ENCODE measurements at regions not wholly inside any gene's neighbourhood (a gene's known extent, or its start where the extent isn't known, plus 50 kb on each side); places are given as distances from the start of the nearest gene placed in this dataset.

- no peak overlapping the region for H3K27ac ChIP-seq
- 85 to 91% methylated on average over 4 of the region's 4 CpGs for WGBS, 2 donors
- H3K27me3 ChIP-seq = no peaks in the 10 kb centered on the region
- ATAC-seq (ENCODE audit: low FRiP score in 2 of 2) (no peak), DNase-seq (no peak)
- no peak for TF ChIP-seq POLR2A (IDR thresholded peaks at IDR 0.05)
- TF ChIP-seq EP300 (IDR thresholded peaks at IDR 0.05) = no peak
- TF ChIP-seq CTCF (IDR thresholded peaks at IDR 0.05) = no peak
- no peak for TF ChIP-seq POLR2AphosphoS5 (IDR thresholded peaks at IDR 0.05)
- H3K36me3 ChIP-seq = no peaks in the 10 kb centered on the region
- no peaks in the 10 kb centered on the region for H3K4me1 ChIP-seq
- H3K4me3 ChIP-seq = no peak overlapping the region
- no peaks in the 10 kb centered on the region for H3K9me3 ChIP-seq
Measured at GRCh38 chr12:61369241-61369910, 890.8 kb upstream of the USP15 start.

- Histone ChIP-seq H3K27ac (no peak overlapping the region), H3K27me3 (no peaks in the 10 kb centered on the region), H3K4me3 (no peak overlapping the region), H3K9me3 (no peaks in the 10 kb centered on the region), H3K4me1 (no peaks in the 10 kb centered on the region), H3K36me3 (no peaks in the 10 kb centered on the region)
- 48 to 58% methylated on average over 1 of the region's 1 CpG for WGBS, 2 donors
- no peak for TF ChIP-seq CTCF (IDR thresholded peaks at IDR 0.05)
- DNase-seq = no peak
- ATAC-seq (ENCODE audit: low FRiP score in 2 of 2) = no peak
Measured at GRCh38 chr12:61384511-61384910, 875.7 kb upstream of the USP15 start.

- no peak for TF ChIP-seq POLR2AphosphoS5 (IDR thresholded peaks at IDR 0.05)
- no peak for TF ChIP-seq CTCF (IDR thresholded peaks at IDR 0.05)
- no peak for TF ChIP-seq POLR2A (IDR thresholded peaks at IDR 0.05)
- TF ChIP-seq EP300 (IDR thresholded peaks at IDR 0.05) = no peak
- H3K36me3 ChIP-seq = no peaks in the 10 kb centered on the region
- no peaks in the 10 kb centered on the region for H3K4me1 ChIP-seq
- H3K4me3 ChIP-seq = no peak overlapping the region
- no peaks in the 10 kb centered on the region for H3K27me3 ChIP-seq
- ATAC-seq (ENCODE audit: low FRiP score in 2 of 2) (no peak), DNase-seq (no peak)
- H3K9me3 ChIP-seq = no peaks in the 10 kb centered on the region
- no peak overlapping the region for H3K27ac ChIP-seq
Measured at GRCh38 chr12:61385771-61386170, 874.4 kb upstream of the USP15 start.

- no peak overlapping the region for H3K27ac ChIP-seq
- no peaks in the 10 kb centered on the region for H3K4me1 ChIP-seq
- no peak for DNase-seq
- H3K9me3 ChIP-seq = no peaks in the 10 kb centered on the region
- H3K4me3 ChIP-seq = no peak overlapping the region
- H3K36me3 ChIP-seq = no peaks in the 10 kb centered on the region
- TF ChIP-seq POLR2AphosphoS5 (IDR thresholded peaks at IDR 0.05) (no peak), EP300 (IDR thresholded peaks at IDR 0.05) (no peak), CTCF (IDR thresholded peaks at IDR 0.05) (no peak), POLR2A (IDR thresholded peaks at IDR 0.05) (no peak)
- ATAC-seq (ENCODE audit: low FRiP score in 2 of 2) = no peak
- H3K27me3 ChIP-seq = no peaks in the 10 kb centered on the region
Measured at GRCh38 chr12:61397668-61398067, 862.5 kb upstream of the USP15 start.

GRCh38 chr12:61412201-61412600 is 848.0 kb upstream of the USP15 start:
- Histone ChIP-seq H3K36me3 (no peaks in the 10 kb centered on the region), H3K27ac (no peak overlapping the region), H3K9me3 (no peaks in the 10 kb centered on the region), H3K27me3 (no peaks in the 10 kb centered on the region), H3K4me1 (no peaks in the 10 kb centered on the region), H3K4me3 (no peak overlapping the region)
- WGBS, 2 donors = 40 to 55% methylated on average over 2 of the region's 2 CpGs
- ATAC-seq (ENCODE audit: low FRiP score in 2 of 2) (no peak), DNase-seq (no peak)
- TF ChIP-seq POLR2A (IDR thresholded peaks at IDR 0.05) (no peak), EP300 (IDR thresholded peaks at IDR 0.05) (no peak), CTCF (IDR thresholded peaks at IDR 0.05) (no peak), POLR2AphosphoS5 (IDR thresholded peaks at IDR 0.05) (no peak)
